GM12874 (cell line): ENCODE measurements at regions not wholly inside any gene's neighbourhood (a gene's known extent, or its start where the extent isn't known, plus 50 kb on each side); places are given as distances from the start of the nearest gene placed in this dataset.

ENCODE experiments used
- CTCF ChIP-seq: IDR thresholded peaks from 2 replicates; pipeline ENCODE4 v1.5.1; 2011; ENCODE audit warnings: low read depth, mild to moderate bottlenecking, control low read depth, low read length, moderate library complexity; ENCODE audit not compliant: insufficient read depth

DNA sequence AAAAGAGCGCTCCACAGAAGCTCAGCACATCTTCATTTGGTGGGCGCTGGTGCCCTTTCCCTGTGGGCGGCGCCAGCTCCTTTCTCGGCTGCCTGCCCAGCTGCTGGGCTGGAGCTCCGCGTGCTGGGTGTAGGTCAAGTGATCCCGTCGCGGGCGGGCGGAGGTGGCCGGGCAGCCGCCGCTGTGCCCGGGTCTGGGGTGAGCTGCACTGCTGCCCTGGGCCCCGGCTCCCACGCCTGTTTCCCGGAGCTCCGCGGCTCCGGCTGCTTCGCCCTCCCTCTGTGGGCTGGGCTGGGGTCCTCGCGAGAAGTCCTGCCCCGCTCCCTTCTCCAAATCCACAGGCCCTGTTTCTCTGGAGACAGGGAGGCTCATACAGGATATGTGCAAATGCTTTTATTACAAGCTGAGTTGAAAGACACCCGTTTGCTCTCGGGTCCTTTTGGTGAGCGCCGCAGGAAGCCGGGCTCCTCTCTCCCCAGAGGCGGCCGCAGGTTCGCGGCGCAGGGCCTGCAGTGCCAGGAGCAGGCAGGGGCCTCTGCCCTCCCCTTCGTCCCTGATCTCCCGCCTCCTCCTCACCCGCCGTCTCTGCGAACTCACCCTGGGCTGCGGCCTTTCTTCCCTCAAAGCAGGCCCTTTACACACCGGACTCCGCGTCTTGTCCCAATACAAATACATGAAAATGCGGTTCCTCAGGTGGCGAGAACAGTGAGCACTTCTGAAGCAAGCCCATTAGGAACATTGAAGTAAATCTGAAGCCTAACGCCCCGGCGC lies 67.8 kb upstream of the CAPRIN2 start:
- no peak for TF ChIP-seq CTCF

GRCh38 chr12:30820406-30820946 lies 65.7 kb upstream of the CAPRIN2 start:
- no peak for TF ChIP-seq CTCF

GRCh38 chr12:30818562-30818961 lies 63.8 kb upstream of the CAPRIN2 start:
- no peak for TF ChIP-seq CTCF

- no peak for TF ChIP-seq CTCF
These were observed 62.2 kb upstream of the CAPRIN2 start for GRCh38 chr12:30816742-30817465.

DNA sequence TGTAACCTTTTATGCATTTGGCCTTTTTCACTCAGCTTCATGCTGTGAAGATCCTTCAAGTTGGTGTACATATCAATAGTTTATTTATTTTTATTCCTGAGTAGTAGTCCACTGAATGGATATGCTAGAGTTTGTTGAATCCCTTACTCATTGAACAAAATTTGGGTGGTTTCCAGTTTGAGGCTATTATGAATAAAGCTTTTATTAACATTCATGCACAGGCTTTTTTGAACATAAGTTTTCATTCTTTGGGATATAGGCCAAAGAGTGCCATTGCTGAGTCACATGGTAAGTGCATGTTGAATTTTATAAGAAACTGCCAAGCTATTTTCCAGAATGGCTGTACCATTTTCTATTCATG lies 59.5 kb upstream of the CAPRIN2 start:
- TF ChIP-seq CTCF = no peak

GRCh38 chr12:30813525-30814294 lies 59.0 kb upstream of the CAPRIN2 start:
- no peak for TF ChIP-seq CTCF

DNA sequence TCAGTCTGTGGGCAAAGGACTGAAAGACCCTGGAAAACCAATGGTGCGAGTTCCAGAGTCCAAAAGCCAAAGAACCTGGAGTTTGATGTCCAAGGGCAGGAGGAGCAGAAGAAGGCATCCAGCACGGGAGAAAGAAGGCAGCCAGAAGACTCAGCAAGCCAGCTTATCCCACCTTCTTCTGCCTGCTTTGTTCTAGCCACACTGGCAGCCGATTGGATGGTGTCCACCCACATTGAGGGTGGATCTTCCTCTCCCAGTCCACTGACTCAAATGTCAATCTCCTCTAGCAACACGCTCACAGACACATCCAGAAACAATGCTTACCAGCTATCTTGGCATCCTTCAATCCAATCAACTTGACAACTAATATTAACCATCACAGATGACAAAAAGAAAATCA lies 57.2 kb upstream of the CAPRIN2 start:
- TF ChIP-seq CTCF = no peak
